IMR-90 (cell line): ENCODE measurements at regions not wholly inside any gene's neighbourhood (a gene's known extent, or its start where the extent isn't known, plus 50 kb on each side); places are given as distances from the start of the nearest gene placed in this dataset.

Source experiments
- ATAC-seq: fragments of 200-7000 bp; cut with Tn5 transposase; 2 replicates; pipeline ENCODE4 v1.9.1; 2020; ENCODE audit warnings: low read depth, mild to moderate bottlenecking, moderate library complexity
- BruUV-seq: library from RNA; stranded (reverse); fragments of 400-500 nt; replicated peaks from 2 replicates; lab custom pipeline; 2021; lab: Mats Ljungman, UMichigan
- CTCF ChIA-PET: fragments of 300-600 bp; formaldehyde crosslinking; extraction: SDS; loops from one replicate; lab custom pipeline; 2021; ENCODE audit warnings: antibody characterized with exemption; lab: Yijun Ruan, JAX
- POLR2A ChIA-PET: fragments of 300-600 bp; sonication (Branson Sonifier 250); formaldehyde crosslinking; loops from one replicate; lab custom pipeline; 2022; ENCODE audit warnings: antibody characterized with exemption; ENCODE audit not compliant: unreplicated experiment; lab: Charles Lee
- DNase-seq: peaks from one replicate; pipeline ENCODE4 v3.0.0; 2013
- H2AFZ ChIP-seq: replicated peaks from 2 replicates; pipeline ENCODE3; 2013; ENCODE audit warnings: low read length, mild to moderate bottlenecking; ENCODE audit not compliant: poor library complexity
- H2AK5ac ChIP-seq: 2 replicates; pipeline ENCODE4 v1.6.1; 2013; ENCODE audit warnings: low read depth, low read length, inconsistent platforms
- H2AK9ac ChIP-seq: replicated peaks from 2 replicates; pipeline ENCODE3; 2013; ENCODE audit warnings: mild to moderate bottlenecking, low read depth, low read length, moderate library complexity; ENCODE audit not compliant: poor library complexity
- H2BK120ac ChIP-seq: 2 replicates; pipeline ENCODE4 v1.6.1; 2013; ENCODE audit warnings: low read depth, low read length, inconsistent platforms
- H2BK15ac ChIP-seq: 3 replicates; pipeline ENCODE4 v1.6.1; 2013; ENCODE audit warnings: low read depth, low read length, inconsistent platforms
- H2BK20ac ChIP-seq: 2 replicates; pipeline ENCODE4 v1.6.1; 2013; ENCODE audit warnings: low read depth, mild to moderate bottlenecking, inconsistent platforms, low read length, moderate library complexity
- H2BK5ac ChIP-seq: 2 replicates; pipeline ENCODE4 v1.6.1; 2013; ENCODE audit warnings: mild to moderate bottlenecking, low read depth, low read length, inconsistent platforms; ENCODE audit not compliant: poor library complexity, severe bottlenecking
- H3K14ac ChIP-seq: replicated peaks from 2 replicates; pipeline ENCODE4 v1.6.1; 2013; ENCODE audit warnings: low read depth, low read length, inconsistent platforms
- H3K18ac ChIP-seq: 2 replicates; pipeline ENCODE4 v1.6.1; 2013; ENCODE audit warnings: low read depth, low read length, control low read depth
- H3K23ac ChIP-seq: 2 replicates; pipeline ENCODE4 v1.6.1; 2013; ENCODE audit warnings: low read depth, low read length, inconsistent platforms
- H3K27ac ChIP-seq: 2 replicates; pipeline ENCODE4 v1.5.1; 2013; ENCODE audit warnings: mild to moderate bottlenecking, control low read depth, low read length; ENCODE audit not compliant: insufficient read depth
- H3K27me3 ChIP-seq: 2 replicates; pipeline ENCODE4 v1.6.1; 2013; ENCODE audit warnings: low read length; ENCODE audit not compliant: control insufficient read depth, insufficient read depth
- H3K36me3 ChIP-seq: 2 replicates; pipeline ENCODE4 v1.6.1; 2013; ENCODE audit warnings: low read length, mixed read lengths; ENCODE audit not compliant: control insufficient read depth, insufficient read depth
- H3K4ac ChIP-seq: 2 replicates; pipeline ENCODE4 v1.6.1; 2013; ENCODE audit warnings: low read depth, low read length, inconsistent platforms
- H3K4me1 ChIP-seq: 2 replicates; pipeline ENCODE4 v1.6.1; 2013; ENCODE audit warnings: low read length, mixed read lengths; ENCODE audit not compliant: control insufficient read depth, insufficient read depth
- H3K4me2 ChIP-seq: 2 replicates; pipeline ENCODE4 v1.6.1; 2013; ENCODE audit warnings: low read depth, mild to moderate bottlenecking, control low read depth, low read length, moderate library complexity
- H3K4me3 ChIP-seq: 2 replicates; pipeline ENCODE4 v1.5.1; 2013; ENCODE audit warnings: low read depth, mild to moderate bottlenecking, control low read depth, low read length, moderate library complexity; ENCODE audit not compliant: insufficient read depth
- H3K56ac ChIP-seq: 2 replicates; pipeline ENCODE4 v1.6.1; 2013; ENCODE audit warnings: low read length, inconsistent platforms; ENCODE audit not compliant: insufficient read depth; ENCODE audit errors: extremely low read depth
- H3K79me1 ChIP-seq, 2 experiments: 2 replicates each; pipeline ENCODE4 v1.6.1; 2013; ENCODE audit warnings: low read length in 2 of 2, inconsistent platforms in 1 of 2, low read depth in 1 of 2
- H3K9ac ChIP-seq: 2 replicates; pipeline ENCODE4 v1.6.1; 2013; ENCODE audit warnings: low read depth, low read length, control low read depth
- H3K9me1 ChIP-seq: 2 replicates; pipeline ENCODE4 v1.6.1; 2013; ENCODE audit warnings: low read length, inconsistent platforms; ENCODE audit not compliant: insufficient read depth
- H3K9me3 ChIP-seq: 2 replicates; pipeline ENCODE4 v1.6.1; 2013; ENCODE audit warnings: low read length; ENCODE audit not compliant: control insufficient read depth, insufficient read depth
- H4K20me1 ChIP-seq: 2 replicates; pipeline ENCODE4 v1.6.1; 2013; ENCODE audit warnings: low read length, inconsistent platforms; ENCODE audit not compliant: insufficient read depth
- H4K5ac ChIP-seq: 2 replicates; pipeline ENCODE4 v1.6.1; 2013; ENCODE audit warnings: mild to moderate bottlenecking, low read depth, low read length, control low read depth
- H4K8ac ChIP-seq, 2 experiments: 2 replicates each; pipeline ENCODE4 v1.6.1; 2013; ENCODE audit warnings: low read depth in 2 of 2, low read length in 2 of 2, control low read depth in 1 of 2, inconsistent platforms in 1 of 2
- H4K91ac ChIP-seq: 2 replicates; pipeline ENCODE4 v1.6.1; 2013; ENCODE audit warnings: low read depth, low read length, inconsistent platforms; ENCODE audit not compliant: insufficient read depth
- BHLHE40 ChIP-seq: fragments of 150-350 bp; IDR thresholded peaks from 2 replicates; pipeline ENCODE4 v1.6.1; 2016; ENCODE audit warnings: mild to moderate bottlenecking, low read depth, low read length
- CEBPB ChIP-seq: IDR thresholded peaks from 2 replicates; pipeline ENCODE4 v1.6.1; 2012; ENCODE audit warnings: low read depth, low read length, improper control_type of control experiment
- CHD1 ChIP-seq: IDR thresholded peaks from 2 replicates; pipeline ENCODE4 v1.6.1; 2012; ENCODE audit warnings: low read depth, low read length, improper control_type of control experiment
- CTCF ChIP-seq: conservative IDR thresholded peaks from 2 replicates; pipeline ENCODE4 v1.5.1; 2012; ENCODE audit warnings: mild to moderate bottlenecking, low read depth, low read length, improper control_type of control experiment
- ELK1 ChIP-seq: fragments of 150-350 bp; IDR thresholded peaks from 2 replicates; pipeline ENCODE4 v1.6.1; 2016; ENCODE audit warnings: low read depth, mild to moderate bottlenecking, low read length, moderate library complexity, borderline replicate concordance
- FOS ChIP-seq: fragments of 150-350 bp; IDR thresholded peaks from 2 replicates; pipeline ENCODE4 v1.6.1; 2016; ENCODE audit warnings: low read depth, low read length
- MAFK ChIP-seq: IDR thresholded peaks from 2 replicates; pipeline ENCODE4 v1.6.1; 2012; ENCODE audit warnings: low read depth, low read length, improper control_type of control experiment
- MAZ ChIP-seq: IDR thresholded peaks from 2 replicates; pipeline ENCODE4 v1.6.1; 2012; ENCODE audit warnings: low read depth, mild to moderate bottlenecking, low read length, improper control_type of control experiment, moderate library complexity, borderline replicate concordance
- MXI1 ChIP-seq: IDR thresholded peaks from 2 replicates; pipeline ENCODE4 v1.6.1; 2012; ENCODE audit warnings: low read depth, mild to moderate bottlenecking, low read length, moderate library complexity, borderline replicate concordance
- NFE2L2 ChIP-seq: fragments of 150-350 bp; IDR thresholded peaks from 2 replicates; pipeline ENCODE4 v1.6.1; 2016; ENCODE audit warnings: low read depth, mild to moderate bottlenecking, low read length
- POLR2A ChIP-seq: IDR thresholded peaks from 2 replicates; pipeline ENCODE4 v1.6.1; 2012; ENCODE audit warnings: mild to moderate bottlenecking, low read depth, low read length
- RAD21 ChIP-seq: IDR thresholded peaks from 2 replicates; pipeline ENCODE4 v1.6.1; 2012; ENCODE audit warnings: low read length, improper control_type of control experiment
- RCOR1 ChIP-seq: IDR thresholded peaks from 2 replicates; pipeline ENCODE4 v1.6.1; 2012; ENCODE audit warnings: mild to moderate bottlenecking, low read length, improper control_type of control experiment; ENCODE audit not compliant: insufficient replicate concordance
- RFX5 ChIP-seq: IDR thresholded peaks from 2 replicates; pipeline ENCODE4 v1.8.0; 2012; ENCODE audit warnings: low read depth, mild to moderate bottlenecking, low read length, moderate library complexity
- SMC3 ChIP-seq: fragments of 150-350 bp; IDR thresholded peaks from 2 replicates; pipeline ENCODE4 v1.6.1; 2016; ENCODE audit warnings: low read depth, mild to moderate bottlenecking, antibody characterized with exemption, low read length, moderate library complexity
- USF2 ChIP-seq: fragments of 150-350 bp; IDR thresholded peaks from 2 replicates; pipeline ENCODE4 v1.6.1; 2017; ENCODE audit warnings: mild to moderate bottlenecking, antibody characterized with exemption, low read length, low read depth
- WGBS, 2 experiments: methylation state at CpG; one replicate each; pipeline versions ENCODE4 v1.1.5 to v1.1.7; 2013; ENCODE audit warnings: missing lambda C conversion rate in 2 of 2; ENCODE audit not compliant: insufficient read length in 1 of 2; ENCODE audit errors: extremely low coverage in 2 of 2; 5-methylcytosine and 5-hydroxymethylcytosine counted together
- dilution Hi-C: fragments of 300-500 bp; cut with HindIII; formaldehyde crosslinking; loops from one replicate; pipeline ENCODE4 v1.14.3; 2018; ENCODE audit warnings: low sequenced_read_pairs; ENCODE audit not compliant: unreplicated experiment
- in situ Hi-C: fragments of 300-500 bp; cut with MboI; formaldehyde crosslinking; loops from 3 replicates; pipeline ENCODE4 v1.14.3; 2019; ENCODE audit warnings: low sequenced_read_pairs, inconsistent platforms, mixed read lengths
- intact Hi-C: fragments of 100-400 bp; cut with micrococcal nuclease; formaldehyde crosslinking; loops from 2 replicates; pipeline ENCODE4 v1.10.0; 2022

GRCh38 chr4:171162478-171162877, 650.7 kb upstream of the GALNTL6 start:
- Histone ChIP-seq H2AK5ac (no peak overlapping the region), H2BK15ac (no peak overlapping the region), H4K20me1 (no peaks in the 10 kb centered on the region), H2BK120ac (no peak overlapping the region), H3K27ac (no peak overlapping the region), H3K4ac (no peak overlapping the region), H3K56ac (no peak overlapping the region), H3K18ac (no peak overlapping the region), H3K4me1 (no peaks in the 10 kb centered on the region), H4K91ac (no peak overlapping the region), H2AK9ac (no peak overlapping the region), H3K4me3 (no peak overlapping the region), H3K9ac (no peak overlapping the region), H3K4me2 (no peak overlapping the region), H3K9me1 (no peaks in the 10 kb centered on the region), H2BK20ac (no peak overlapping the region), H3K79me1 (no peaks in the 10 kb centered on the region), H3K27me3 (no peaks in the 10 kb centered on the region), H2AFZ (no peak overlapping the region), H4K5ac (no peak overlapping the region), H2BK5ac (no peak overlapping the region), H3K23ac (no peak overlapping the region), H3K14ac (no peak overlapping the region), H3K9me3 (0 out of 2 replicates have a peak, but pooled peaks cover 6% of the 10 kb centered on the region), H4K8ac (no peak overlapping the region), H3K36me3 (no peaks in the 10 kb centered on the region)
- CTCF ChIA-PET = no interaction called here
- no peak for TF ChIP-seq NFE2L2
- no peak for TF ChIP-seq POLR2A
- no peak for TF ChIP-seq RFX5
- no peak for TF ChIP-seq MXI1
- TF ChIP-seq RAD21 = no peak
- TF ChIP-seq CEBPB = no peak
- TF ChIP-seq MAFK = no peak
- TF ChIP-seq ELK1 = no peak
- TF ChIP-seq USF2 = no peak
- TF ChIP-seq SMC3 = no peak
- TF ChIP-seq CTCF = no peak
- no peak for TF ChIP-seq FOS
- no peak for TF ChIP-seq RCOR1
- TF ChIP-seq MAZ = no peak
- no peak for TF ChIP-seq CHD1
- TF ChIP-seq BHLHE40 = no peak
- dilution Hi-C loops = no loop called here
- POLR2A ChIA-PET = no interaction called here
- in situ Hi-C loops = no loop called here
- ATAC-seq (no peak), DNase-seq (no peak)
- no CpG with 5 or more reads among the region's 3 CpGs for WGBS, 2 experiments
- no TSS peak for BruUV-seq
- intact Hi-C loops = no loop called here
